HG03280 (cell line): ENCODE measurements at regions not wholly inside any gene's neighbourhood (a gene's known extent, or its start where the extent isn't known, plus 50 kb on each side); places are given as distances from the start of the nearest gene placed in this dataset.
"Not testable (repeated sequence)": the region's sequence is repeated elsewhere in the genome, so short reads cannot be mapped to it uniquely, and the experiment has no call there.

ENCODE experiments used
- ATAC-seq: cut with Tn5 transposase; IDR thresholded peaks from one replicate; pipeline ENCODE4 v1.9.1; 2021; ENCODE audit warnings: mild to moderate bottlenecking, moderate library complexity; ENCODE audit not compliant: unreplicated experiment

- not testable (repeated sequence) for ATAC-seq
Measured at GRCh38 chr16:29173371-29174305, 188.8 kb downstream of the LAT start.

- ATAC-seq: not testable (repeated sequence)
Measured at GRCh38 chr16:29172098-29172724, 187.4 kb downstream of the LAT start.

- ATAC-seq: not testable (repeated sequence)
Measured at GRCh38 chr16:29171296-29171695, 186.4 kb downstream of the LAT start.

GRCh38 chr16:29170393-29171119, 185.7 kb downstream of the LAT start:
- ATAC-seq: not testable (repeated sequence)

GRCh38 chr16:29169295-29169994, 184.6 kb downstream of the LAT start:
- ATAC-seq: not testable (repeated sequence)

GRCh38 chr16:29168515-29169259, 183.8 kb downstream of the LAT start:
- not testable (repeated sequence) for ATAC-seq

GRCh38 chr16:29164442-29165089, 179.7 kb downstream of the LAT start:
- not testable (repeated sequence) for ATAC-seq

GRCh38 chr16:29160171-29160570, 175.3 kb downstream of the LAT start:
- not testable (repeated sequence) for ATAC-seq

GRCh38 chr16:29159603-29160002, 174.8 kb downstream of the LAT start:
- not testable (repeated sequence) for ATAC-seq

GRCh38 chr16:29158785-29159184, 173.9 kb downstream of the LAT start:
- ATAC-seq: no peak

GRCh38 chr16:29158031-29158784, 173.4 kb downstream of the LAT start:
- ATAC-seq: not testable (repeated sequence)

GRCh38 chr16:29157051-29157923, 172.4 kb downstream of the LAT start:
- ATAC-seq: not testable (repeated sequence)

- ATAC-seq: no peak
Measured at GRCh38 chr16:29156511-29156910, 171.7 kb downstream of the LAT start.

GRCh38 chr16:29155866-29156200, 171.0 kb downstream of the LAT start:
- not testable (repeated sequence) for ATAC-seq

GRCh38 chr16:29155131-29155865, 170.4 kb downstream of the LAT start:
- not testable (repeated sequence) for ATAC-seq

- ATAC-seq: no peak
Measured at GRCh38 chr16:29154676-29155121, 169.8 kb downstream of the LAT start.

- no peak for ATAC-seq
Measured at GRCh38 chr16:29154088-29154487, 169.2 kb downstream of the LAT start.
